GM21390 (cell line): ENCODE measurements at regions not wholly inside any gene's neighbourhood (a gene's known extent, or its start where the extent isn't known, plus 50 kb on each side); places are given as distances from the start of the nearest gene placed in this dataset.
"Not testable (repeated sequence)": the region's sequence is repeated elsewhere in the genome, so short reads cannot be mapped to it uniquely, and the experiment has no call there.

ENCODE experiments used
- ATAC-seq: cut with Tn5 transposase; IDR thresholded peaks from one replicate; pipeline ENCODE4 v1.9.1; 2021; ENCODE audit not compliant: unreplicated experiment

DNA sequence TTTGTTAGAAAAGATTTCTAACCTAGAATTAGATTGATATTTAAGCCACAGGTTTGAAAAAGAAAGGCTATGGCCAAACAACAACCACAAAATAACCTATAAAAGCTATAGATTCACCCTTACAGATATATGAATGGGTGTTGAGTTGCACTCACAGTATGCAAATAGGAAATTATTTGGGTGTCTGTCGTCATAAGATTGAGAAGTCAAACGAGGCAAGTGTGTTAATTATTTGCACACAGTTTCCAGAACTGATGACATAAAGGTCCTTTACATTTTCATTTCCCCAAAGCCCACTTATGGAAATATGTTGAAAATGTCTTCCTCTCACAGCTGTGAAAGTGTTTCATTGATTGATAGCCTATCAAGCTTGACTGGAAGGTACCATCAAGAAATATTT is 101.2 kb upstream of the CXCL13 start:
- no peak for ATAC-seq

DNA sequence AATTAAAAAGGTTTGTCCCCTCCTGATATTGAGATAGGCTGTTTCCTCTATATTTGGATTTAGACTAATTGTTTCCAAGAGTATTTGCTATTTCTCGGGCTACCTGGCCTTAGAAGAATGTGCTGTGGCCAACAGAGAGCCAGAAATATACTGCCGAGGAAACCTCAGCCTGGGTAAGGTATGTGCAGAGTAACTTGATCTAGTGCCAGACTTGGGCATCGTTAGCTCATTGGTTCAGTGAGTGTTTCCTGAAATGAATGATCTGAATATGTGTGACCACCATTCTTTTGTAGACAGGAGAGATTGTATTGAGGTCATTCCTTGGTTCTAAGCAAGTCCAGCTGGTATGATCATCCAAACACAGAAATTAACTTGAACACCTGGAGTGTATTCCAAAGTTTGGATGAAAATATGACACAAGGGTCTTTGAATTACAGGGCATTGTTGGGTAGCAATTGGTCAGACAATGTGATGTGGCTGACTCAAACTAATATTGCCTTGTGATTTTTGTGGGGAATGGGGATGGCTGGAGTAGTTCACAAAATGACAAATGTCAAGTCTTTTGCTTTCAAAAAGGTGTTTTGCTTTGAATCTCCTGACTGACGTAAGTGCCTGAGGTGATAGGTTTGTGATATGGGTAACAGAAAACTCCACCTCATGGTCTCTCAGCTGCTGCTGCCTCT is 100.2 kb upstream of the CXCL13 start:
- no peak for ATAC-seq

DNA sequence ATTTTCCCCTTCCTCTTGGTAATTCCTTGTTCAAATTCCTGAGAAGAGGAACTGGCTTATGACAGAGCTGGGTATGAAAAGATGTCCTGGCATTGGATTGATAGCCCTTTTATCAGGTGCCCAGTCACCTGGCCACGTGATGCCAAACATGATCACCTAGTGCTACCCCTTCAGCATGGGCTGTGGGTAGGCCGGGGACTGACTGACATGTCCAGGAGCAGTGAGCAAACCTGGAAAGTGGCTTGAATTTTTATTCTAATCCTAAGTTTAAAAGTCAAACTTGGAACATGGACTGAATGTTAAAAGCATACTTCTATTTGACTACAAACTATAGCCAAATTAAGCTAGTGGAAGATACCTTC is 99.7 kb upstream of the CXCL13 start:
- no peak for ATAC-seq

DNA sequence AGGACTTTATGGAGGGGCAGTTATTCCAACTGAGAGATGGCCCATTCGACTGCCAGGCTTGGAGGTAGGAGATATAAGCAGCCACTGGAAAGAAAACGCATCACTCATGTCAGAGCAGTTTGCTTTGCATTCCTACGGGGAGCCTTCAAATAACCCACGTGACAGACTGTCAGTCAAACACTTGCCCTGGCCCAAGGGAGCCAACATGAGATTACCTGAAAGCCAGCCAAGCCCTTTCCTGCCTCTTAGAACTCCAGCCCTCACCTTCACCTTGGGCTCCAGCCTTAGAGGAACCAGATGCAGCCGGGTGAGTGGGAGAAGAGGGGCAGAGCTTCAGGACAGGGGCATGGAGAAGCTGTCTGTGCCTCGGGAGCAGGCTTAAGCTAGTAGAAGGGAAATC is 95.3 kb upstream of the CXCL13 start:
- ATAC-seq, result no peak

DNA sequence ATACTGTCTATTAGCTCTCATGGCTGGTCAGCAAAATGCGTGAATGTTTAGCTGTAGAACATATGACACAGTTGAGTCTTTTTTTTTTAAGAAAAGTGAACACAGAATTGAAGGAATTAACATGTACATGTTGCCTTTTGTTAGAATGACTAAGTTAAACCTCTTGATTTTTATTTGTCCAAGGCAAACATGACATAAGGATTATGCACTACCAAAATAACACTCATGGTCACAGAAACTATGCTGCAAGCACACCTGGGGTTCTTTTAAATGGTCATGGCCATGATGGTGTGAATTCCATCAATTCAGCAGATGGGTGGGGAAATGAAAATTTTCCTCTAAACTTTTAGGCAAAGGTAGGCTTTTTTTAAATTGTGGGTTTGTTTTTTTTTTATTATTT is 80.1 kb upstream of the CXCL13 start:
- ATAC-seq, result no peak

DNA sequence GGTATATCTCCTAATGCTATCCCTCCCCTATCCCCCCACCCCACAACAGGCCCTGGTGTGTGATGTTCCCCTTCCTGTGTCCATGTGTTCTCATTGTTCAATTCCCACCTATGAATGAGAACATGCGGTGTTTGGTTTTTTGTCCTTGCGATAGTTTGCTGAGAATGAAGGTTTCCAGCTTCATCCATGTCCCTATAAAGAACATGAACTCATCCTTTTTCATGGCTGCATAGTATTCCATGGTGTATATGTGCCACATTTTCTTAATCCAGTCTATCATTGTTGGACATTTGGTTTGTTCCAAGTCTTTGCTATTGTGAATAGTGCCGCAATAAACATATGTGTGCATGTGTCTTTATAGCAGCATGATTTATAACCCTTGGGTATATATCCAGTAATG is 77.7 kb upstream of the CXCL13 start:
- ATAC-seq, result not testable (repeated sequence)

DNA sequence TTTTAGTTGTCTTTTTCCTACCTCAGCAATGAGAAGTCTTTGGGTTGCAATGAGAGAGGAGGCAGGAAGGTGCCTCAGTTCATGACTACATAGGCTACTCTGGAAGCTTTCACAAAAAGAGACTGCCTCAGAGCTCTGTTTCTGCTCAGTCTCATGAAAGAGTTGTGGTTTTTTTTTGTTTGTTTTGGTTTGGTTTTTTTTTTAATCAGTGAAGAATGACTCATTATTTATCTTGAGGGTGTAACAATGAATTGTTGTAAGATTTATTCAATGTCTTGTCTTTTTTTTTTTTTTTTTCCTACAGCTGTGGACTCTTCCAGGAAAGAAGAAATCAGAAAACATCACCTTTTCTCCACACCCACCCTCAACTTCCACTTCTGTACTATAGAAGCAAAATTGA is 67.5 kb upstream of the CXCL13 start:
- no peak for ATAC-seq

DNA sequence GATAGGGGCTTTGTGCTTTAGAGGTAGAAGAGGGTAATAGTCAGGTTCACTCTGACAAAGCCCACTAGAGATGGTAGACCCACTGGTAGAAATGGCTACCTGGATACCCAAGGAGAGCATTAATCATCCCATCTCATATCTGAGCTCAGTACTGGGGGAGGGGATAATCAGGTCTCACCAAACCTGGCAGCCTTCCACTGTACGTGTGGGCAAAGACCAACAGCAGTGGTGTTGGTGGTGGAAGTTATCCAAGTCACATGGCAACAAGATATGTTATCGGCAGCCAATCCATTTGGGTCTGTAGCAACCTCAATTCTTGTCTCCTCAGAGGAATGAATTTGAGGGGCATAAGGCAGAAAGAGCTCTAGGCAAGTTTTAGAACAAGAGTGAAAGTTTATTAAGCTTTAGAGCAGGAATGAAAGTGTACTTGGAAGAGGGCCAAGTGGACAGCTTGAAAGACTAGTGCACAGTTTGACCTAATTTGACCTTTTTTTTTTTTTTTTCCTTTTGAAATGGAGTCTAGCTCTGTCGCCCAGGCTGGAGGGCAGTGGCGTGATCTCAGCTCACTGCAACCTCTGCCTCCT is 67.0 kb upstream of the CXCL13 start:
- no peak for ATAC-seq
